ENCODE measurements at regions not wholly inside any gene's neighbourhood (a gene's known extent, or its start where the extent isn't known, plus 50 kb on each side); places are given as distances from the start of the nearest gene placed in this dataset.

GRCh38 chr17:79542718-79543117 lies 68.1 kb downstream of the RBFOX3 start:
- Histone ChIP-seq H3K4me1 (ENCODE audit: control insufficient read depth in 2 of 2, insufficient read depth in 2 of 2, low read length in 2 of 2) (no peaks in the 10 kb centered on the region), H3K36me3 (ENCODE audit: control insufficient read depth in 2 of 2, insufficient read depth in 2 of 2, low read length in 1 of 2) (no peaks in the 10 kb centered on the region), H3K4me3 (ENCODE audit: low read length in 2 of 2) (no peak overlapping the region), H3K27ac (ENCODE audit: low read depth in 1 of 2, low read length in 1 of 2) (no peak overlapping the region), H3K9me3 (ENCODE audit: control insufficient read depth in 2 of 2, insufficient read depth in 1 of 2, low read length in 1 of 2) (no peaks in the 10 kb centered on the region), H3K27me3 (ENCODE audit: control insufficient read depth in 2 of 2, insufficient read depth in 1 of 2, low read length in 1 of 2) (no peaks in the 10 kb centered on the region)
- WGBS: 89% methylated on average over 8 of the region's 8 CpGs
- no peak for DNase-seq (ENCODE audit: low read depth in 6 of 9, low spot score in 9 of 9)

- Histone ChIP-seq H3K27me3 (ENCODE audit: control insufficient read depth in 2 of 2, insufficient read depth in 1 of 2, low read length in 1 of 2) (no peaks in the 10 kb centered on the region), H3K36me3 (ENCODE audit: control insufficient read depth in 2 of 2, insufficient read depth in 2 of 2, low read length in 1 of 2) (no peaks in the 10 kb centered on the region), H3K4me1 (ENCODE audit: control insufficient read depth in 2 of 2, insufficient read depth in 2 of 2, low read length in 2 of 2) (no peaks in the 10 kb centered on the region), H3K27ac (ENCODE audit: low read depth in 1 of 2, low read length in 1 of 2) (no peak overlapping the region), H3K9me3 (ENCODE audit: control insufficient read depth in 2 of 2, insufficient read depth in 1 of 2, low read length in 1 of 2) (no peaks in the 10 kb centered on the region), H3K4me3 (ENCODE audit: low read length in 2 of 2) (no peak overlapping the region)
- 94% methylated on average over 15 of the region's 15 CpGs for WGBS
- no peak for DNase-seq (ENCODE audit: low read depth in 6 of 9, low spot score in 9 of 9)
These were observed 69.6 kb downstream of the RBFOX3 start for GRCh38 chr17:79541056-79541850.

- DNase-seq (ENCODE audit: low read depth in 6 of 9, low spot score in 9 of 9): no peak
- 88% methylated on average over 25 of the region's 25 CpGs for WGBS
- H3K36me3 ChIP-seq (ENCODE audit: control insufficient read depth in 2 of 2, insufficient read depth in 2 of 2, low read length in 1 of 2): no peaks in the 10 kb centered on the region
These were observed 70.7 kb downstream of the RBFOX3 start for GRCh38 chr17:79539944-79540705.

GRCh38 chr17:79538291-79538690 lies 72.6 kb downstream of the RBFOX3 start:
- H3K36me3 ChIP-seq (ENCODE audit: control insufficient read depth in 2 of 2, insufficient read depth in 2 of 2, low read length in 1 of 2): no peaks in the 10 kb centered on the region

More at GRCh38 chr17:79539944-79540705, 70.7 kb downstream of the RBFOX3 start:
- no peaks in the 10 kb centered on the region for H3K27me3 ChIP-seq (ENCODE audit: control insufficient read depth in 2 of 2, insufficient read depth in 1 of 2, low read length in 1 of 2)
- no peak overlapping the region for H3K4me3 ChIP-seq (ENCODE audit: low read length in 2 of 2)
- H3K4me1 ChIP-seq (ENCODE audit: control insufficient read depth in 2 of 2, insufficient read depth in 2 of 2, low read length in 2 of 2): no peaks in the 10 kb centered on the region
- no peak overlapping the region for H3K27ac ChIP-seq (ENCODE audit: low read depth in 1 of 2, low read length in 1 of 2)
- H3K9me3 ChIP-seq (ENCODE audit: control insufficient read depth in 2 of 2, insufficient read depth in 1 of 2, low read length in 1 of 2): no peaks in the 10 kb centered on the region

GRCh38 chr17:79537686-79538085 lies 73.2 kb downstream of the RBFOX3 start:
- Histone ChIP-seq H3K27ac (ENCODE audit: low read depth in 1 of 2, low read length in 1 of 2) (no peak overlapping the region), H3K36me3 (ENCODE audit: control insufficient read depth in 2 of 2, insufficient read depth in 2 of 2, low read length in 1 of 2) (no peaks in the 10 kb centered on the region), H3K9me3 (ENCODE audit: control insufficient read depth in 2 of 2, insufficient read depth in 1 of 2, low read length in 1 of 2) (no peaks in the 10 kb centered on the region), H3K4me1 (ENCODE audit: control insufficient read depth in 2 of 2, insufficient read depth in 2 of 2, low read length in 2 of 2) (no peaks in the 10 kb centered on the region), H3K27me3 (ENCODE audit: control insufficient read depth in 2 of 2, insufficient read depth in 1 of 2, low read length in 1 of 2) (peaks cover 0 to 2% of the 10 kb centered on the region in 2 donors), H3K4me3 (ENCODE audit: low read length in 2 of 2) (no peak overlapping the region)
- DNase-seq (ENCODE audit: low read depth in 6 of 9, low spot score in 9 of 9): no peak
- WGBS: 85% methylated on average over 4 of the region's 4 CpGs

More at GRCh38 chr17:79538291-79538690, 72.6 kb downstream of the RBFOX3 start:
- 83% methylated on average over 6 of the region's 6 CpGs for WGBS
- no peaks in the 10 kb centered on the region for H3K4me1 ChIP-seq (ENCODE audit: control insufficient read depth in 2 of 2, insufficient read depth in 2 of 2, low read length in 2 of 2)
- DNase-seq (ENCODE audit: low read depth in 6 of 9, low spot score in 9 of 9): no peak
- no peaks in the 10 kb centered on the region for H3K9me3 ChIP-seq (ENCODE audit: control insufficient read depth in 2 of 2, insufficient read depth in 1 of 2, low read length in 1 of 2)
- H3K4me3 ChIP-seq (ENCODE audit: low read length in 2 of 2): no peak overlapping the region
- H3K27ac ChIP-seq (ENCODE audit: low read depth in 1 of 2, low read length in 1 of 2): no peak overlapping the region
- no peaks in the 10 kb centered on the region for H3K27me3 ChIP-seq (ENCODE audit: control insufficient read depth in 2 of 2, insufficient read depth in 1 of 2, low read length in 1 of 2)

- no peak overlapping the region for H3K27ac ChIP-seq (ENCODE audit: low read depth in 1 of 2, low read length in 1 of 2)
- WGBS: 93% methylated on average over 7 of the region's 7 CpGs
- H3K36me3 ChIP-seq (ENCODE audit: control insufficient read depth in 2 of 2, insufficient read depth in 2 of 2, low read length in 1 of 2): no peaks in the 10 kb centered on the region
- no peak for DNase-seq (ENCODE audit: low read depth in 6 of 9, low spot score in 9 of 9)
- no peak overlapping the region for H3K4me3 ChIP-seq (ENCODE audit: low read length in 2 of 2)
- no peaks in the 10 kb centered on the region for H3K9me3 ChIP-seq (ENCODE audit: control insufficient read depth in 2 of 2, insufficient read depth in 1 of 2, low read length in 1 of 2)
- no peaks in the 10 kb centered on the region for H3K4me1 ChIP-seq (ENCODE audit: control insufficient read depth in 2 of 2, insufficient read depth in 2 of 2, low read length in 2 of 2)
- H3K27me3 ChIP-seq (ENCODE audit: control insufficient read depth in 2 of 2, insufficient read depth in 1 of 2, low read length in 1 of 2): peaks cover 0 to 2% of the 10 kb centered on the region in 2 donors
These were observed 73.8 kb downstream of the RBFOX3 start for GRCh38 chr17:79537061-79537460.

GRCh38 chr17:79536212-79536840 lies 74.5 kb downstream of the RBFOX3 start:
- DNase-seq (ENCODE audit: low read depth in 6 of 9, low spot score in 9 of 9): no peak

GRCh38 chr17:79535728-79536025 lies 75.2 kb downstream of the RBFOX3 start:
- no peak overlapping the region for H3K27ac ChIP-seq (ENCODE audit: low read depth in 1 of 2, low read length in 1 of 2)
- no peak for DNase-seq (ENCODE audit: low read depth in 6 of 9, low spot score in 9 of 9)
- WGBS: 91% methylated on average over 5 of the region's 5 CpGs
- no peak overlapping the region for H3K4me3 ChIP-seq (ENCODE audit: low read length in 2 of 2)
- H3K4me1 ChIP-seq (ENCODE audit: control insufficient read depth in 2 of 2, insufficient read depth in 2 of 2, low read length in 2 of 2): no peaks in the 10 kb centered on the region
- no peaks in the 10 kb centered on the region for H3K9me3 ChIP-seq (ENCODE audit: control insufficient read depth in 2 of 2, insufficient read depth in 1 of 2, low read length in 1 of 2)
- no peaks in the 10 kb centered on the region for H3K36me3 ChIP-seq (ENCODE audit: control insufficient read depth in 2 of 2, insufficient read depth in 2 of 2, low read length in 1 of 2)
- H3K27me3 ChIP-seq (ENCODE audit: control insufficient read depth in 2 of 2, insufficient read depth in 1 of 2, low read length in 1 of 2): peaks cover 0 to 2% of the 10 kb centered on the region in 2 donors

More at GRCh38 chr17:79536212-79536840, 74.5 kb downstream of the RBFOX3 start:
- Histone ChIP-seq H3K36me3 (ENCODE audit: control insufficient read depth in 2 of 2, insufficient read depth in 2 of 2, low read length in 1 of 2) (no peaks in the 10 kb centered on the region), H3K4me3 (ENCODE audit: low read length in 2 of 2) (no peak overlapping the region), H3K9me3 (ENCODE audit: control insufficient read depth in 2 of 2, insufficient read depth in 1 of 2, low read length in 1 of 2) (no peaks in the 10 kb centered on the region), H3K27ac (ENCODE audit: low read depth in 1 of 2, low read length in 1 of 2) (no peak overlapping the region), H3K4me1 (ENCODE audit: control insufficient read depth in 2 of 2, insufficient read depth in 2 of 2, low read length in 2 of 2) (no peaks in the 10 kb centered on the region), H3K27me3 (ENCODE audit: control insufficient read depth in 2 of 2, insufficient read depth in 1 of 2, low read length in 1 of 2) (peaks cover 0 to 2% of the 10 kb centered on the region in 2 donors)
- 94% methylated on average over 15 of the region's 15 CpGs for WGBS

All from thymus (tissue), 11 donors.